ENCODE measurements at regions not wholly inside any gene's neighbourhood (a gene's known extent, or its start where the extent isn't known, plus 50 kb on each side); places are given as distances from the start of the nearest gene placed in this dataset.

- no peaks in the 10 kb centered on the region for H3K27me3 ChIP-seq
- H3K4me2 ChIP-seq, result no peak overlapping the region
- TF ChIP-seq EZH2phosphoT487 (IDR thresholded peaks at IDR 0.05; ENCODE audit: low read depth, severe bottlenecking, unreplicated experiment), result no peak
- no peak for TF ChIP-seq CTCF (IDR thresholded peaks at IDR 0.05; ENCODE audit: poor library complexity)
- no peak for TF ChIP-seq EZH2 (IDR thresholded peaks at IDR 0.05; ENCODE audit: borderline replicate concordance)
- WGBS (ENCODE audit: low lambda C conversion rate, missing lambda C conversion rate), result 90% methylated on average over 6 of the region's 6 CpGs
- H3K79me2 ChIP-seq, result peaks cover 5% of the 10 kb centered on the region
- H3K27ac ChIP-seq, result no peak overlapping the region
- H4K20me1 ChIP-seq (ENCODE audit: insufficient read depth, poor library complexity, severe bottlenecking), result no peaks in the 10 kb centered on the region
- no peak for DNase-seq (ENCODE audit: low spot score)
- H3K9me3 ChIP-seq (ENCODE audit: low read depth), result no peaks in the 10 kb centered on the region
- H3K36me3 ChIP-seq (replicated peaks; ENCODE audit: insufficient read depth, low read depth), result no peaks in the 10 kb centered on the region
- H3K9me2 ChIP-seq (replicated peaks; ENCODE audit: insufficient read depth), result no peaks in the 10 kb centered on the region
- no peak overlapping the region for H3K4me3 ChIP-seq
- H2AFZ ChIP-seq, result no peak overlapping the region
- H3K4me1 ChIP-seq (ENCODE audit: insufficient read depth), result no peaks in the 10 kb centered on the region
Measured at GRCh38 chr12:24476310-24476709, 472.6 kb downstream of the BCAT1 start.

GRCh38 chr12:24475337-24475736, 473.6 kb downstream of the BCAT1 start:
- Histone ChIP-seq H2AFZ (no peak overlapping the region), H4K20me1 (ENCODE audit: insufficient read depth, poor library complexity, severe bottlenecking) (no peaks in the 10 kb centered on the region), H3K79me2 (peaks cover 5% of the 10 kb centered on the region), H3K4me2 (no peak overlapping the region), H3K27ac (no peak overlapping the region), H3K4me1 (ENCODE audit: insufficient read depth) (no peaks in the 10 kb centered on the region), H3K9me2 (replicated peaks; ENCODE audit: insufficient read depth) (no peaks in the 10 kb centered on the region), H3K9me3 (ENCODE audit: low read depth) (no peaks in the 10 kb centered on the region), H3K4me3 (no peak overlapping the region), H3K27me3 (no peaks in the 10 kb centered on the region), H3K36me3 (replicated peaks; ENCODE audit: insufficient read depth, low read depth) (no peaks in the 10 kb centered on the region)
- WGBS (ENCODE audit: low lambda C conversion rate, missing lambda C conversion rate), result 96% methylated on average over 5 of the region's 5 CpGs
- DNase-seq (ENCODE audit: low spot score), result no peak
- TF ChIP-seq CTCF (IDR thresholded peaks at IDR 0.05; ENCODE audit: poor library complexity) (no peak), EZH2 (IDR thresholded peaks at IDR 0.05; ENCODE audit: borderline replicate concordance) (no peak)

GRCh38 chr12:24473097-24473496, 475.8 kb downstream of the BCAT1 start:
- no peak for TF ChIP-seq CTCF (IDR thresholded peaks at IDR 0.05; ENCODE audit: poor library complexity)
- Histone ChIP-seq H3K9me3 (ENCODE audit: low read depth) (no peaks in the 10 kb centered on the region), H3K4me1 (ENCODE audit: insufficient read depth) (no peaks in the 10 kb centered on the region), H3K4me3 (no peak overlapping the region), H3K9me2 (replicated peaks; ENCODE audit: insufficient read depth) (no peaks in the 10 kb centered on the region), H4K20me1 (ENCODE audit: insufficient read depth, poor library complexity, severe bottlenecking) (no peaks in the 10 kb centered on the region), H3K36me3 (replicated peaks; ENCODE audit: insufficient read depth, low read depth) (no peaks in the 10 kb centered on the region), H3K27ac (no peak overlapping the region), H2AFZ (no peak overlapping the region), H3K27me3 (no peaks in the 10 kb centered on the region), H3K4me2 (no peak overlapping the region), H3K79me2 (peaks cover 5% of the 10 kb centered on the region)
- DNase-seq (ENCODE audit: low spot score), result no peak
- 66% methylated on average over 4 of the region's 4 CpGs for WGBS (ENCODE audit: low lambda C conversion rate, missing lambda C conversion rate)

- Histone ChIP-seq H3K27ac (no peak overlapping the region), H3K9me3 (ENCODE audit: low read depth) (no peaks in the 10 kb centered on the region), H3K4me2 (no peak overlapping the region), H4K20me1 (ENCODE audit: insufficient read depth, poor library complexity, severe bottlenecking) (no peaks in the 10 kb centered on the region), H3K36me3 (replicated peaks; ENCODE audit: insufficient read depth, low read depth) (no peaks in the 10 kb centered on the region), H2AFZ (no peak overlapping the region), H3K9me2 (replicated peaks; ENCODE audit: insufficient read depth) (no peaks in the 10 kb centered on the region), H3K4me3 (no peak overlapping the region), H3K79me2 (no peaks in the 10 kb centered on the region), H3K27me3 (no peaks in the 10 kb centered on the region), H3K4me1 (ENCODE audit: insufficient read depth) (no peaks in the 10 kb centered on the region)
- WGBS (ENCODE audit: low lambda C conversion rate, missing lambda C conversion rate), result 74% methylated on average over 4 of the region's 4 CpGs
- no peak for TF ChIP-seq EZH2phosphoT487 (IDR thresholded peaks at IDR 0.05; ENCODE audit: low read depth, severe bottlenecking, unreplicated experiment)
- no peak for TF ChIP-seq EZH2 (IDR thresholded peaks at IDR 0.05; ENCODE audit: borderline replicate concordance)
- TF ChIP-seq CTCF (IDR thresholded peaks at IDR 0.05; ENCODE audit: poor library complexity), result no peak
- DNase-seq (ENCODE audit: low spot score), result no peak
Measured at GRCh38 chr12:24470050-24470449, 478.9 kb downstream of the BCAT1 start.
